Breast epithelium (tissue), 3 donors: ENCODE measurements at regions not wholly inside any gene's neighbourhood (a gene's known extent, or its start where the extent isn't known, plus 50 kb on each side); places are given as distances from the start of the nearest gene placed in this dataset.

Experiments used
- CTCF ChIP-seq, 3 donors: fragments of 450-650 bp; IDR thresholded peaks; one replicate each; pipeline ENCODE4 v1.5.1; 2016 to 2017; ENCODE audit warnings: antibody characterized with exemption in 3 of 3, mild to moderate bottlenecking in 3 of 3, moderate library complexity in 3 of 3
- POLR2A ChIP-seq: fragments of 450-650 bp; IDR thresholded peaks from one replicate; pipeline ENCODE4 v1.6.1; 2016; ENCODE audit warnings: antibody characterized with exemption, mild to moderate bottlenecking, moderate library complexity
- POLR2AphosphoS5 ChIP-seq, 3 donors: sonication (generic); formaldehyde crosslinking; IDR thresholded peaks; one replicate each; pipeline ENCODE4 v1.6.1; 2017; ENCODE audit warnings: antibody characterized with exemption in 3 of 3

DNA sequence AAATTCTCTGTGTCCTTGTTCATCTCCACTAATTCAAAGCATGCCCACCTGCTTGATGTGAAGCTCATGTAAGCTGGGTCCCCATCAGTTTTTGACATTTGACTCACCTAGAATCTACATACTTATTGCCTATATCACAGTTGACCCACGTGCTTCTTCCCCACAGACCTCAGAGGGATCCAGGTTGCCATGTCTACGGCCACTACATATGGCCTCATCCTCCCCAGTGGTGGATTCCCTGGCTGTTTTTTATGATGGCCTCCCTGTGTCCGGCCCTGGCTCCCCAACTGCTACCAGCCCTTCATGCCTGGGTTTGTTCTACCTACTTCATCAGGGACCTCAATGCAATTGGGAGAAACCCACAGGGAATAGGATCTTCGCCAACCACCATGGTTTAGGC is 187.4 kb upstream of the GDF10 start:
- TF ChIP-seq CTCF (IDR thresholded peaks at IDR 0.05) (no peak), POLR2AphosphoS5 (IDR thresholded peaks at IDR 0.05) (no peak), POLR2A (no peak)
